ENCODE measurements at regions not wholly inside any gene's neighbourhood (a gene's known extent, or its start where the extent isn't known, plus 50 kb on each side); places are given as distances from the start of the nearest gene placed in this dataset.

DNA sequence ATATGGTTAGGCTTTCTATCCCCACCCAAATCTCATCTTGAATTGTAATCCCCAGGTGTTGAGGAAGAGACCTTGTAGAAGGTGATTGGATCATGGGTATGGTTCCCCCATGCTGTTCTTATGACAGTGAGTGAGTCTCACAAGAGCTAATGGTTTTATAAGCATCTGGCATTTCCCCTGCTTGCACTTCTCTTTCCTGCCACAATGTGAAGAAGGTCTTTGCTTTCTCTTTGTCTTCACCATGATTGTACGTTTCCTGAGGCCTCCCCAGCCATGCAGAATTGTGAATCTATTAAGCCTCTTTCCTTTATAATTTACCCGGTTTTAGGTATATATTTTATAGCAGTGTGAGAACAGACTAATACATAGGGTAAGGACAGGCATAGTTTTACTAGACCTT, 334.5 kb downstream of the TLR4 start:
- TF ChIP-seq POLR2A (IDR thresholded peaks at IDR 0.05), result no peak
- TF ChIP-seq, protein P1, sequence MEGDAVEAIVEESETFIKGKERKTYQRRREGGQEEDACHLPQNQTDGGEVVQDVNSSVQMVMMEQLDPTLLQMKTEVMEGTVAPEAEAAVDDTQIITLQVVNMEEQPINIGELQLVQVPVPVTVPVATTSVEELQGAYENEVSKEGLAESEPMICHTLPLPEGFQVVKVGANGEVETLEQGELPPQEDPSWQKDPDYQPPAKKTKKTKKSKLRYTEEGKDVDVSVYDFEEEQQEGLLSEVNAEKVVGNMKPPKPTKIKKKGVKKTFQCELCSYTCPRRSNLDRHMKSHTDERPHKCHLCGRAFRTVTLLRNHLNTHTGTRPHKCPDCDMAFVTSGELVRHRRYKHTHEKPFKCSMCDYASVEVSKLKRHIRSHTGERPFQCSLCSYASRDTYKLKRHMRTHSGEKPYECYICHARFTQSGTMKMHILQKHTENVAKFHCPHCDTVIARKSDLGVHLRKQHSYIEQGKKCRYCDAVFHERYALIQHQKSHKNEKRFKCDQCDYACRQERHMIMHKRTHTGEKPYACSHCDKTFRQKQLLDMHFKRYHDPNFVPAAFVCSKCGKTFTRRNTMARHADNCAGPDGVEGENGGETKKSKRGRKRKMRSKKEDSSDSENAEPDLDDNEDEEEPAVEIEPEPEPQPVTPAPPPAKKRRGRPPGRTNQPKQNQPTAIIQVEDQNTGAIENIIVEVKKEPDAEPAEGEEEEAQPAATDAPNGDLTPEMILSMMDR (IDR thresholded peaks at IDR 0.05), result no peak
